Right lobe of liver (tissue), 4 donors: ENCODE measurements at regions not wholly inside any gene's neighbourhood (a gene's known extent, or its start where the extent isn't known, plus 50 kb on each side); places are given as distances from the start of the nearest gene placed in this dataset.
"Not testable (repeated sequence)": the region's sequence is repeated elsewhere in the genome, so short reads cannot be mapped to it uniquely, and the experiment has no call there.

Source experiments
- POLR2A ChIP-seq: fragments of 450-650 bp; IDR thresholded peaks from one replicate; pipeline ENCODE4 v1.6.1; 2017; ENCODE audit warnings: antibody characterized with exemption, mild to moderate bottlenecking
- TF ChIP-seq, protein P1 (sequence below), 4 donors: fragments of 200-600 bp in 3 of 4; fragments of 450-650 bp in 1 of 4; IDR thresholded peaks; one replicate each; pipeline versions ENCODE4 v1.5.1 to v1.8.0; 2016 to 2022; ENCODE audit warnings: antibody characterized with exemption in 4 of 4, mild to moderate bottlenecking in 2 of 4
- donor health status: DM: no; HTN: no; CAD: no.
- donor health status: DM: no; HTN: no; CAD: no.
- donor health status: DM: no; HTN: yes; CAD: no.

DNA sequence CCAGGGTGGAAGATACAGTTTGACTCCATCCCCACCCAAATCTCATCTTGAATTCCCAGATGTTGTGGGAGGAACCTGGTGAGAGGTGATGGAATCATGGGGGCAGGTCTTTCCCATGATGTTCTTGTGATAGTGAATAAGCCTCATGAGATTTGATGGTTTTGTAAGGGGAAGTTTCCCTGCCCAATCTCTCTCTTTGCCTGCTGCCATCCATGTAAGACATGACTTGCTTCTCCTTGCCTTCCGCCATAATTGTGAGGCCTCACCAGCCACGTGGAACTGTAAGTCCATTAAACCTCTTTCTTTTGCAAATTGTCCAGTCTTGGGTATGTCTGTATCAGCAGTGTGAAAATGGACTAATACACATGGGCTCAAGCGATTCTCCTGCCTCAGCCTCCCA lies 59.4 kb upstream of the LHX5 start:
- TF ChIP-seq, protein P1, sequence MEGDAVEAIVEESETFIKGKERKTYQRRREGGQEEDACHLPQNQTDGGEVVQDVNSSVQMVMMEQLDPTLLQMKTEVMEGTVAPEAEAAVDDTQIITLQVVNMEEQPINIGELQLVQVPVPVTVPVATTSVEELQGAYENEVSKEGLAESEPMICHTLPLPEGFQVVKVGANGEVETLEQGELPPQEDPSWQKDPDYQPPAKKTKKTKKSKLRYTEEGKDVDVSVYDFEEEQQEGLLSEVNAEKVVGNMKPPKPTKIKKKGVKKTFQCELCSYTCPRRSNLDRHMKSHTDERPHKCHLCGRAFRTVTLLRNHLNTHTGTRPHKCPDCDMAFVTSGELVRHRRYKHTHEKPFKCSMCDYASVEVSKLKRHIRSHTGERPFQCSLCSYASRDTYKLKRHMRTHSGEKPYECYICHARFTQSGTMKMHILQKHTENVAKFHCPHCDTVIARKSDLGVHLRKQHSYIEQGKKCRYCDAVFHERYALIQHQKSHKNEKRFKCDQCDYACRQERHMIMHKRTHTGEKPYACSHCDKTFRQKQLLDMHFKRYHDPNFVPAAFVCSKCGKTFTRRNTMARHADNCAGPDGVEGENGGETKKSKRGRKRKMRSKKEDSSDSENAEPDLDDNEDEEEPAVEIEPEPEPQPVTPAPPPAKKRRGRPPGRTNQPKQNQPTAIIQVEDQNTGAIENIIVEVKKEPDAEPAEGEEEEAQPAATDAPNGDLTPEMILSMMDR (IDR thresholded peaks at IDR 0.05), result not testable (repeated sequence)
- not testable (repeated sequence) for TF ChIP-seq POLR2A
